Activated T-cell treated with anti-CD3 and anti-CD28 coated beads, Interleukin-2, amount 50 U/mL, for 48 hours (primary cell): ENCODE measurements at regions not wholly inside any gene's neighbourhood (a gene's known extent, or its start where the extent isn't known, plus 50 kb on each side); places are given as distances from the start of the nearest gene placed in this dataset.
"Not testable (repeated sequence)": the region's sequence is repeated elsewhere in the genome, so short reads cannot be mapped to it uniquely, and the experiment has no call there.

ENCODE experiments used
- DNase-seq, 2 experiments: peaks; one replicate each; pipeline ENCODE4 v3.0.0-alpha.2; 2020

GRCh38 chr7:68336594-68336993 is 1261.7 kb upstream of the AUTS2 start:
- no peak for DNase-seq

- DNase-seq: no peak
These were observed 1249.9 kb upstream of the AUTS2 start for GRCh38 chr7:68348401-68348800.

GRCh38 chr7:68362745-68363518 is 1235.3 kb upstream of the AUTS2 start:
- no peak for DNase-seq

GRCh38 chr7:68364886-68365625 is 1233.2 kb upstream of the AUTS2 start:
- no peak for DNase-seq

GRCh38 chr7:68371985-68372384 is 1226.3 kb upstream of the AUTS2 start:
- DNase-seq: no peak

GRCh38 chr7:68376131-68376661 is 1222.1 kb upstream of the AUTS2 start:
- no peak for DNase-seq

GRCh38 chr7:68381731-68382130 is 1216.5 kb upstream of the AUTS2 start:
- DNase-seq: no peak

- DNase-seq: no peak
These were observed 1213.7 kb upstream of the AUTS2 start for GRCh38 chr7:68384581-68384980.

GRCh38 chr7:68393051-68393450 is 1205.2 kb upstream of the AUTS2 start:
- no peak for DNase-seq

- DNase-seq: no peak
These were observed 1204.1 kb upstream of the AUTS2 start for GRCh38 chr7:68394131-68394530.

- DNase-seq: no peak
These were observed 1198.2 kb upstream of the AUTS2 start for GRCh38 chr7:68399991-68400590.

GRCh38 chr7:68400783-68401182 is 1197.5 kb upstream of the AUTS2 start:
- DNase-seq: no peak

GRCh38 chr7:68401313-68401712 is 1197.0 kb upstream of the AUTS2 start:
- DNase-seq: no peak

GRCh38 chr7:68406480-68406879 is 1191.8 kb upstream of the AUTS2 start:
- DNase-seq: no peak

- no peak for DNase-seq
These were observed 1190.8 kb upstream of the AUTS2 start for GRCh38 chr7:68407460-68407859.

- DNase-seq: no peak
These were observed 1189.4 kb upstream of the AUTS2 start for GRCh38 chr7:68408873-68409272.

GRCh38 chr7:68409851-68410250 is 1188.4 kb upstream of the AUTS2 start:
- DNase-seq: no peak

- not testable (repeated sequence) for DNase-seq
These were observed 1187.6 kb upstream of the AUTS2 start for GRCh38 chr7:68410693-68411092.

GRCh38 chr7:68411742-68412141 is 1186.5 kb upstream of the AUTS2 start:
- DNase-seq: no peak

- DNase-seq: no peak
These were observed 1183.4 kb upstream of the AUTS2 start for GRCh38 chr7:68414631-68415425.

- DNase-seq: no peak
These were observed 1181.3 kb upstream of the AUTS2 start for GRCh38 chr7:68417002-68417401.

GRCh38 chr7:68417659-68418058 is 1180.6 kb upstream of the AUTS2 start:
- no peak for DNase-seq
